Progenitor cell of endocrine pancreas (in vitro differentiated cells): ENCODE measurements at regions not wholly inside any gene's neighbourhood (a gene's known extent, or its start where the extent isn't known, plus 50 kb on each side); places are given as distances from the start of the nearest gene placed in this dataset.

Experiments used
- DNase-seq: peaks from one replicate; pipeline ENCODE4 v3.0.0; 2021; ENCODE audit warnings: low spot score; ENCODE audit not compliant: unreplicated experiment
- H3K27ac Mint-ChIP-seq: 2 replicates; pipeline ENCODE4 v1.8.0; 2021; ENCODE audit warnings: mild to moderate bottlenecking, moderate library complexity, mixed read lengths
- H3K27me3 Mint-ChIP-seq: 2 replicates; pipeline ENCODE4 v1.8.0; 2021; ENCODE audit warnings: mixed read lengths
- H3K36me3 Mint-ChIP-seq: 2 replicates; pipeline ENCODE4 v1.8.0; 2022; ENCODE audit warnings: mixed read lengths; ENCODE audit not compliant: insufficient read depth
- H3K4me1 Mint-ChIP-seq: 2 replicates; pipeline ENCODE4 v1.8.0; 2021; ENCODE audit warnings: low read depth, mixed read lengths
- H3K4me3 Mint-ChIP-seq: 2 replicates; pipeline ENCODE4 v1.8.0; 2021; ENCODE audit warnings: low read depth, mild to moderate bottlenecking, moderate library complexity, mixed read lengths
- H3K9me3 Mint-ChIP-seq: 2 replicates; pipeline ENCODE4 v1.8.0; 2021; ENCODE audit warnings: low read depth, mixed read lengths
- TF ChIP-seq, protein P1 (sequence below): fragments of 200-600 bp; sonication (generic); IDR thresholded peaks from one replicate; pipeline ENCODE4 v1.5.0; 2021; ENCODE audit warnings: antibody characterized with exemption, mild to moderate bottlenecking; ENCODE audit not compliant: unreplicated experiment

DNA sequence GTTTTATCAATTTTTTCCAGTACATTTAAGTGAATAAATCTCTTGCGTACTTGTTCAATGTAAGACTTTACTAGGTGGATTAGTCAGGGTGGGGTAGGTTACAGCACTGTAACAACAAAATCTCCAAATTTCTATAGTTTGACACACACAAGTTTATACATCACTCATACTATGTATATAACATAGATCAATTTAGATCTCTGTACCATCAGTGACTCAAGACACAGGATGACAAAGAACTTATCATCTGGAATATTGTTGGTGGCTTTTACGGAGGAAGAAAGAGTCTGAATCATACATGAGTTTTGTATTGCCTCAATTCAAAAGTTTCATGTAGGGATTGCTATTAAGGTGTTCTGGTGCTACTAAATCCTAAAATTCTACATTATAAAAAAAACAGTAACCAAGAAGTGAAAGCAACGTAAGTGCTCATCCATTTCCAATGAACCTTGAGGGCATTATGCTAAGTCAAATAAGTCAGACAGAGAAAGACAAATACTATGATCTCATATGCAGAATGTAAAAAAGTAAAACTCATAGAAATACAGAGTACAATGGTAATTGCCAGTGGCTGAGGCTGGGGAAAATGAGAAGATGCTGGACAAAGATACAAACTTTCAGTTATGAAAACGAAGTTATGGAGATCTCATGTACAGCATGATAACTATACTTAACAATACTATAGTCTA is 98.0 kb upstream of the DKK2 start:
- Mint-ChIP-seq H3K36me3 (no peaks in the 10 kb centered on the region), H3K4me3 (no peak overlapping the region), H3K27me3 (no peaks in the 10 kb centered on the region), H3K4me1 (peaks cover 14% of the 10 kb centered on the region), H3K9me3 (peaks cover 4% of the 10 kb centered on the region), H3K27ac (no peak overlapping the region)
- DNase-seq = no peak
- TF ChIP-seq, protein P1, sequence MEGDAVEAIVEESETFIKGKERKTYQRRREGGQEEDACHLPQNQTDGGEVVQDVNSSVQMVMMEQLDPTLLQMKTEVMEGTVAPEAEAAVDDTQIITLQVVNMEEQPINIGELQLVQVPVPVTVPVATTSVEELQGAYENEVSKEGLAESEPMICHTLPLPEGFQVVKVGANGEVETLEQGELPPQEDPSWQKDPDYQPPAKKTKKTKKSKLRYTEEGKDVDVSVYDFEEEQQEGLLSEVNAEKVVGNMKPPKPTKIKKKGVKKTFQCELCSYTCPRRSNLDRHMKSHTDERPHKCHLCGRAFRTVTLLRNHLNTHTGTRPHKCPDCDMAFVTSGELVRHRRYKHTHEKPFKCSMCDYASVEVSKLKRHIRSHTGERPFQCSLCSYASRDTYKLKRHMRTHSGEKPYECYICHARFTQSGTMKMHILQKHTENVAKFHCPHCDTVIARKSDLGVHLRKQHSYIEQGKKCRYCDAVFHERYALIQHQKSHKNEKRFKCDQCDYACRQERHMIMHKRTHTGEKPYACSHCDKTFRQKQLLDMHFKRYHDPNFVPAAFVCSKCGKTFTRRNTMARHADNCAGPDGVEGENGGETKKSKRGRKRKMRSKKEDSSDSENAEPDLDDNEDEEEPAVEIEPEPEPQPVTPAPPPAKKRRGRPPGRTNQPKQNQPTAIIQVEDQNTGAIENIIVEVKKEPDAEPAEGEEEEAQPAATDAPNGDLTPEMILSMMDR = no peak

DNA sequence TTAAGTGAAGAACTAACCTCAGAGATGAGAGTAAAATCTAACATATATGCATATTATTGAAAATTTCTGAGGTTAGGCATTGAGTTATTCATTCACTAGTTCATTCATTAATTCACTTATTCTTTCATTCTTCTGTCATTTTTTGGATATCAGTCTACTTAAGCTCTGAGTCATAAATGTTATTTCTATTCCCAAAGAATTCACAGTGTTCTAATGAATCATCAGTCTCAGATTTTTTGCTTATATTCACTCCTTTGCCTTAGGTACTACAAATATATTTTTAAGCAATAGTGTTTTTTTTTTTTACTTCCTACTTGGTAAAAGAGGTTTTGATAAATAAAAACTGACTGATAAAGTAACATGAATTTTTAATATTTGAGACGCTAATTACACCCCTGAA is 95.2 kb upstream of the DKK2 start:
- no peak for DNase-seq
- TF ChIP-seq, protein P1 = no peak
- peaks cover 4% of the 10 kb centered on the region for H3K9me3 Mint-ChIP-seq
- no peak overlapping the region for H3K27ac Mint-ChIP-seq
- H3K27me3 Mint-ChIP-seq = no peaks in the 10 kb centered on the region
- H3K4me3 Mint-ChIP-seq = no peak overlapping the region
- H3K4me1 Mint-ChIP-seq = no peaks in the 10 kb centered on the region
- H3K36me3 Mint-ChIP-seq = no peaks in the 10 kb centered on the region

DNA sequence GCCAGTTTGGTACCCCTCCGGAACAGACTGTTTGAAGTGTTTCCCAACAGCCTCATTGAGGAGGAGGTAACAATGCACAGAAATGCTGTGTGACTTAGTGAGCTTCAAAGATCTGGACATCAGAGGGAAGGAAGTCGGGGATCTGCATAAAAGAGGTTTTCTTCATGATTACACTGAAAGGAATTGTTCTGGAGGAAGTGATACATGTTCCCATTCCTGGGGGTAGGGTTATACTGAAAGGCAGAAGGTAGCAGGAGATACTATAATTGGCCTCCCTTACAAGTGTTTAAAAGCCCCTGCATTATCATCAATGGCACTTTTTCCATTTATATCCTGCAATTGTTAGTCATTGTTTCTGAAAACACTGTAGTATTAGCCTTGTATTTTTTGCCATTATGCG is 94.0 kb upstream of the DKK2 start:
- Mint-ChIP-seq H3K9me3 (peaks cover 4% of the 10 kb centered on the region), H3K27ac (no peak overlapping the region), H3K27me3 (no peaks in the 10 kb centered on the region), H3K4me3 (no peak overlapping the region), H3K36me3 (no peaks in the 10 kb centered on the region), H3K4me1 (no peaks in the 10 kb centered on the region)
- TF ChIP-seq, protein P1 = no peak
- DNase-seq = no peak

DNA sequence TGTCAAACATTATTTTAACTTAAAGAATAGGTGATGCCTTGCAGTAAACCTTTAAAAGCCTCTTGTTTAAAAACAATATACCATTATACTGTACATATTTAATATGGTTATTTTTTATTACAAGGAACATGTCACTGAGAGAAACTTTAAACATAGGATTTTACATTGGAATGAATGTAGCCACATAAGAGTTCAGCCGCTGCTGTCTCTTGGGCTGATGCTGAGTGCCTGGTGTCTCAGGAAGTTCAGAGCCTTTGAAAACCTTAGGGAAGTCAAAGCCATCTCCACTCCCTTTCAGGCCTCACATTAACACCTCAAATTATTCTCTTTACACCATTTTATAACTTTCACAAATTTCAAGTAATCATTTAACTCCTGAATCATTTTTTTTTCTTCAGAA is 93.5 kb upstream of the DKK2 start:
- Mint-ChIP-seq H3K27me3 (no peaks in the 10 kb centered on the region), H3K27ac (no peak overlapping the region), H3K4me1 (no peaks in the 10 kb centered on the region), H3K9me3 (peaks cover 8% of the 10 kb centered on the region), H3K4me3 (no peak overlapping the region), H3K36me3 (no peaks in the 10 kb centered on the region)
- TF ChIP-seq, protein P1 = no peak
- no peak for DNase-seq

DNA sequence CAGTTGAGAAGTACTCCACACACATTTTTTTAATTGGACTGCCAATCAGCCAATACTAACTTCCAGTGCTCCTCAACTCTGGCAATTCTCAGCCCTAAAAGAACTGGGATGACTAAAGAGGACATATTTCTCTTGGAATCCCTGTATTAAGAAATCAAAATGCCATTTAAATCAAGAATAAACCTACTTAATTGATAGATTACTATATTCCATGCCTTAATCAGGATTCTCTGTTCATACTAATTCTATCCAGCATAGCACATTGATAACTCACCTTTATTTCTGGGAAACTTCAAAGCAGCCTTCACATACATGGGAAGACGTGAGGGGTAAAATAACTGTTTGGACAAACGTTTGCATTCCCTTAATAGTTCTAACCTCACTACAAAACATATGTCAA is 93.0 kb upstream of the DKK2 start:
- TF ChIP-seq, protein P1 = no peak
- no peak for DNase-seq
- peaks cover 8% of the 10 kb centered on the region for H3K9me3 Mint-ChIP-seq
- H3K27me3 Mint-ChIP-seq = no peaks in the 10 kb centered on the region
- H3K27ac Mint-ChIP-seq = no peak overlapping the region
- H3K4me3 Mint-ChIP-seq = no peak overlapping the region
- no peaks in the 10 kb centered on the region for H3K4me1 Mint-ChIP-seq
- H3K36me3 Mint-ChIP-seq = no peaks in the 10 kb centered on the region
